Ectodermal cell (in vitro differentiated cells): ENCODE measurements at regions not wholly inside any gene's neighbourhood (a gene's known extent, or its start where the extent isn't known, plus 50 kb on each side); places are given as distances from the start of the nearest gene placed in this dataset.

Experiments
- H3K27ac ChIP-seq: 2 replicates; pipeline ENCODE4 v1.7.0; 2013; ENCODE audit warnings: mild to moderate bottlenecking, low read depth, low read length; ENCODE audit not compliant: insufficient read depth, poor library complexity, severe bottlenecking
- H3K27me3 ChIP-seq: 2 replicates; pipeline ENCODE4 v1.7.0; 2013; ENCODE audit warnings: mild to moderate bottlenecking, low read length; ENCODE audit not compliant: insufficient read depth, control insufficient read depth, poor library complexity, severe bottlenecking
- H3K36me3 ChIP-seq: one replicate; pipeline ENCODE4 v1.7.0; 2013; ENCODE audit warnings: low read length; ENCODE audit not compliant: control insufficient read depth, insufficient read depth
- H3K4me1 ChIP-seq: one replicate; pipeline ENCODE4 v1.7.0; 2013; ENCODE audit warnings: low read length; ENCODE audit not compliant: control insufficient read depth, insufficient read depth
- H3K4me3 ChIP-seq: 2 replicates; pipeline ENCODE4 v1.7.0; 2013; ENCODE audit warnings: low read depth, low read length, control low read depth; ENCODE audit not compliant: insufficient read depth
- H3K9me3 ChIP-seq: 2 replicates; pipeline ENCODE4 v1.7.0; 2013; ENCODE audit warnings: mild to moderate bottlenecking, low read length, moderate library complexity; ENCODE audit not compliant: control insufficient read depth
- WGBS, 2 experiments: methylation state at CpG; one replicate each; pipeline ENCODE4 v1.1.7; 2013; ENCODE audit warnings: missing lambda C conversion rate in 2 of 2; 5-methylcytosine and 5-hydroxymethylcytosine counted together

GRCh38 chr18:64488698-64489097, 339.8 kb upstream of the LINC00305 start:
- H3K27me3 ChIP-seq = no peaks in the 10 kb centered on the region
- no peaks in the 10 kb centered on the region for H3K9me3 ChIP-seq
- H3K27ac ChIP-seq = no peak overlapping the region
- no peak overlapping the region for H3K4me3 ChIP-seq
- no peaks in the 10 kb centered on the region for H3K4me1 ChIP-seq
- H3K36me3 ChIP-seq = no peaks in the 10 kb centered on the region

GRCh38 chr18:64474773-64475172, 325.9 kb upstream of the LINC00305 start:
- H3K4me1 ChIP-seq = no peaks in the 10 kb centered on the region
- 91 to 92% methylated on average over 5 to 6 of the region's 7 CpGs for WGBS, 2 experiments
- H3K4me3 ChIP-seq = no peak overlapping the region
- H3K9me3 ChIP-seq = no peaks in the 10 kb centered on the region
- H3K27ac ChIP-seq = no peak overlapping the region
- no peaks in the 10 kb centered on the region for H3K27me3 ChIP-seq
- H3K36me3 ChIP-seq = no peaks in the 10 kb centered on the region

GRCh38 chr18:64474255-64474654, 325.4 kb upstream of the LINC00305 start:
- no peaks in the 10 kb centered on the region for H3K36me3 ChIP-seq
- WGBS, 2 experiments = 92 to 100% methylated on average over 2 of the region's 2 CpGs
- H3K27me3 ChIP-seq = no peaks in the 10 kb centered on the region
- no peak overlapping the region for H3K27ac ChIP-seq
- H3K4me3 ChIP-seq = no peak overlapping the region
- no peaks in the 10 kb centered on the region for H3K4me1 ChIP-seq
- no peaks in the 10 kb centered on the region for H3K9me3 ChIP-seq

GRCh38 chr18:64449434-64449833, 300.5 kb upstream of the LINC00305 start:
- Histone ChIP-seq H3K4me1 (no peaks in the 10 kb centered on the region), H3K4me3 (no peak overlapping the region), H3K27ac (no peak overlapping the region), H3K27me3 (no peaks in the 10 kb centered on the region), H3K36me3 (no peaks in the 10 kb centered on the region), H3K9me3 (no peaks in the 10 kb centered on the region)
- WGBS, 2 experiments = no CpG with 5 or more reads among the region's 1 CpG

- H3K4me1 ChIP-seq = no peaks in the 10 kb centered on the region
- H3K9me3 ChIP-seq = no peaks in the 10 kb centered on the region
- no peak overlapping the region for H3K4me3 ChIP-seq
- no peaks in the 10 kb centered on the region for H3K36me3 ChIP-seq
- WGBS, 2 experiments = 79 to 81% methylated on average over 2 of the region's 2 CpGs
- no peak overlapping the region for H3K27ac ChIP-seq
- no peaks in the 10 kb centered on the region for H3K27me3 ChIP-seq
These were observed 295.9 kb upstream of the LINC00305 start for GRCh38 chr18:64444819-64445218.

GRCh38 chr18:64438178-64438577, 289.3 kb upstream of the LINC00305 start:
- Histone ChIP-seq H3K4me3 (no peak overlapping the region), H3K36me3 (no peaks in the 10 kb centered on the region), H3K27ac (no peak overlapping the region), H3K9me3 (peaks cover 2% of the 10 kb centered on the region), H3K27me3 (no peaks in the 10 kb centered on the region), H3K4me1 (no peaks in the 10 kb centered on the region)
- WGBS, 2 experiments = 90 to 94% methylated on average over 4 of the region's 4 CpGs

- H3K27ac ChIP-seq = no peak overlapping the region
- H3K9me3 ChIP-seq = peaks cover 2% of the 10 kb centered on the region
- no peaks in the 10 kb centered on the region for H3K36me3 ChIP-seq
- no peak overlapping the region for H3K4me3 ChIP-seq
- H3K27me3 ChIP-seq = no peaks in the 10 kb centered on the region
- H3K4me1 ChIP-seq = no peaks in the 10 kb centered on the region
- WGBS, 2 experiments = 96% methylated on average over 1 of the region's 1 CpG
These were observed 287.2 kb upstream of the LINC00305 start for GRCh38 chr18:64436111-64436510.

- H3K27me3 ChIP-seq = no peaks in the 10 kb centered on the region
- no peak overlapping the region for H3K27ac ChIP-seq
- WGBS, 2 experiments = 89 to 94% methylated on average over 2 of the region's 2 CpGs
- no peaks in the 10 kb centered on the region for H3K36me3 ChIP-seq
- no peaks in the 10 kb centered on the region for H3K4me1 ChIP-seq
- no peaks in the 10 kb centered on the region for H3K9me3 ChIP-seq
- H3K4me3 ChIP-seq = no peak overlapping the region
These were observed 270.3 kb upstream of the LINC00305 start for GRCh38 chr18:64419156-64419555.

GRCh38 chr18:64416990-64417389, 268.1 kb upstream of the LINC00305 start:
- WGBS, 2 experiments = 23 to 27% methylated on average over 1 of the region's 1 CpG
- H3K4me3 ChIP-seq = no peak overlapping the region
- no peaks in the 10 kb centered on the region for H3K9me3 ChIP-seq
- H3K27ac ChIP-seq = no peak overlapping the region
- no peaks in the 10 kb centered on the region for H3K27me3 ChIP-seq
- no peaks in the 10 kb centered on the region for H3K36me3 ChIP-seq
- H3K4me1 ChIP-seq = no peaks in the 10 kb centered on the region

- no peak overlapping the region for H3K27ac ChIP-seq
- peaks cover 5% of the 10 kb centered on the region for H3K4me1 ChIP-seq
- WGBS, 2 experiments = 86 to 91% methylated on average over 2 of the region's 2 CpGs
- no peak overlapping the region for H3K4me3 ChIP-seq
- H3K27me3 ChIP-seq = no peaks in the 10 kb centered on the region
- no peaks in the 10 kb centered on the region for H3K36me3 ChIP-seq
- H3K9me3 ChIP-seq = no peaks in the 10 kb centered on the region
These were observed 266.3 kb upstream of the LINC00305 start for GRCh38 chr18:64415218-64415617.

- WGBS, 2 experiments = 74 to 77% methylated on average over 6 of the region's 6 CpGs
- no peak overlapping the region for H3K4me3 ChIP-seq
- H3K27me3 ChIP-seq = no peaks in the 10 kb centered on the region
- peaks cover 5% of the 10 kb centered on the region for H3K4me1 ChIP-seq
- no peaks in the 10 kb centered on the region for H3K36me3 ChIP-seq
- H3K9me3 ChIP-seq = no peaks in the 10 kb centered on the region
- no peak overlapping the region for H3K27ac ChIP-seq
These were observed 261.8 kb upstream of the LINC00305 start for GRCh38 chr18:64410685-64411084.
